ENCODE measurements at regions not wholly inside any gene's neighbourhood (a gene's known extent, or its start where the extent isn't known, plus 50 kb on each side); places are given as distances from the start of the nearest gene placed in this dataset.

DNA sequence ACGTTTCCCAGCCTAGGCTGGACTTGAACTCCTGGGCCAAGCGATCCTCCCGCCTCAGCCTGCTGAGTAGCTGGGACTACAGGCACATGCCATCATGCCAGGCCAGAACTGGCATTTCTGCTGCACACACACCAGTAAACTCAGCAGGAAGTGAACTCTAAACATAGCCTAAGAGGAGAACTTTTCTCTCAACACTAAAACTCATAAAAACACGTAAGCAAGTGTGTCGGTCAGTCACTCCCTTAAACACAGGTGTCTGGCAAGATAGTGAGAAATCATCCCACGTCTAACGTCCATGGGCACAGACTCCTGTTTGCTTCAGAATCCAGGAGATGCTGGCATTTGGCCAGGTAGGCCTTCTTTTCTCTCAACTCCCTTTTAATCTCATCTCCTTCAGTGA is 104.8 kb downstream of the RPL27A start:
- intact Hi-C loops (cut with micrococcal nuclease): no loop called here
- H3K27me3 ChIP-seq (replicated peaks in 1 of 4; ENCODE audit: control extremely low read depth in 1 of 4, control insufficient read depth in 3 of 4, insufficient read depth in 4 of 4, low read length in 3 of 4): no peaks in the 10 kb centered on the region
- no peaks in the 10 kb centered on the region for H3K36me3 ChIP-seq (replicated peaks in 1 of 2; ENCODE audit: control extremely low read depth in 1 of 2, control insufficient read depth in 1 of 2, extremely low read depth in 1 of 2, insufficient read depth in 2 of 2, low read length in 1 of 2)
- no peak overlapping the region for H3K9ac ChIP-seq (ENCODE audit: low read length)
- H2AFZ ChIP-seq (ENCODE audit: insufficient read depth, low read depth, low read length, poor library complexity, severe bottlenecking): no peak overlapping the region
- TF ChIP-seq, protein P1, sequence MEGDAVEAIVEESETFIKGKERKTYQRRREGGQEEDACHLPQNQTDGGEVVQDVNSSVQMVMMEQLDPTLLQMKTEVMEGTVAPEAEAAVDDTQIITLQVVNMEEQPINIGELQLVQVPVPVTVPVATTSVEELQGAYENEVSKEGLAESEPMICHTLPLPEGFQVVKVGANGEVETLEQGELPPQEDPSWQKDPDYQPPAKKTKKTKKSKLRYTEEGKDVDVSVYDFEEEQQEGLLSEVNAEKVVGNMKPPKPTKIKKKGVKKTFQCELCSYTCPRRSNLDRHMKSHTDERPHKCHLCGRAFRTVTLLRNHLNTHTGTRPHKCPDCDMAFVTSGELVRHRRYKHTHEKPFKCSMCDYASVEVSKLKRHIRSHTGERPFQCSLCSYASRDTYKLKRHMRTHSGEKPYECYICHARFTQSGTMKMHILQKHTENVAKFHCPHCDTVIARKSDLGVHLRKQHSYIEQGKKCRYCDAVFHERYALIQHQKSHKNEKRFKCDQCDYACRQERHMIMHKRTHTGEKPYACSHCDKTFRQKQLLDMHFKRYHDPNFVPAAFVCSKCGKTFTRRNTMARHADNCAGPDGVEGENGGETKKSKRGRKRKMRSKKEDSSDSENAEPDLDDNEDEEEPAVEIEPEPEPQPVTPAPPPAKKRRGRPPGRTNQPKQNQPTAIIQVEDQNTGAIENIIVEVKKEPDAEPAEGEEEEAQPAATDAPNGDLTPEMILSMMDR (IDR thresholded peaks at IDR 0.05): no peak
- TF ChIP-seq EZH2 (IDR thresholded peaks at IDR 0.05; ENCODE audit: borderline replicate concordance, insufficient read depth, low read depth, low read length, poor library complexity, severe bottlenecking): no peak
- CTCF ChIA-PET: no interaction called here
- H3K27ac Mint-ChIP-seq: no peak overlapping the region
- H3K4me2 ChIP-seq (replicated peaks; ENCODE audit: low read depth, low read length, poor library complexity, severe bottlenecking): no peak overlapping the region
- POLR2A ChIA-PET: no interaction called here
- no peaks in the 10 kb centered on the region for H3K9me3 ChIP-seq (ENCODE audit: control extremely low read depth in 1 of 3, control insufficient read depth in 2 of 3, insufficient read depth in 1 of 3, low read length in 2 of 3)
- H3K27ac ChIP-seq (ENCODE audit: low read length in 2 of 2): no peak overlapping the region
- no peak overlapping the region for H3K4me3 Mint-ChIP-seq
- 71% methylated on average over 7 of the region's 7 CpGs for WGBS (ENCODE audit: insufficient coverage)
- no peaks in the 10 kb centered on the region for H3K79me2 ChIP-seq (ENCODE audit: control insufficient read depth, insufficient read depth, low read length)
- ATAC-seq (ENCODE audit: low read depth): no peak
- DNase-seq: no peak
- H3K4me1 ChIP-seq (ENCODE audit: control insufficient read depth in 2 of 2, insufficient read depth in 2 of 2, low read length in 2 of 2): no peaks in the 10 kb centered on the region
- no peaks in the 10 kb centered on the region for H3K4me1 Mint-ChIP-seq
- H3K27me3 Mint-ChIP-seq: peaks cover 6% of the 10 kb centered on the region
- no peaks in the 10 kb centered on the region for H3K9me3 Mint-ChIP-seq (ENCODE audit: insufficient read depth)
- no peak overlapping the region for H3K4me3 ChIP-seq (ENCODE audit: control extremely low read depth in 1 of 5, extremely low read depth in 1 of 5, insufficient read depth in 1 of 5, low read depth in 2 of 5, low read length in 4 of 5)
- H4K20me1 ChIP-seq (ENCODE audit: control insufficient read depth, insufficient read depth, low read length, poor library complexity, severe bottlenecking): no peaks in the 10 kb centered on the region

DNA sequence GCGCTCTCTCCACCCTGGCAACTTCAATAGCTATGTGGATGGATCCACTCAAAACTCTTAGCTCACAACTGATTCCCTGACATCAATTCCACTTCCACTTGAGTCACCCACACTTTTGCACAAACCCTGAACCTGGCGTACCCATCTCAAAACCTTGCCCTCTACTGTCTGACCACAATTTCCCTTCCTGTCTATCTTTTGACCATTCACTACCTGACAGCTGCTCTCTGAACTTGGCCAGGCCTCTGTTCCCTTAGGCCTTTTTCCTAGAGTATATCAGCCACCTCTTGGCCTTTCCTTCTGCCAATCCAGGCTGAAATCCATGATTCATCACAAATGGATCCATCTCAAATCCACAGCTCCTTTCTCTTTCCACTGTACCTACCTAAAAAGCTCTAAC is 106.0 kb downstream of the RPL27A start:
- ChIA-PET POLR2A (no interaction called here), CTCF (no interaction called here)
- ATAC-seq (ENCODE audit: low read depth): no peak
- Histone ChIP-seq H3K79me2 (ENCODE audit: control insufficient read depth, insufficient read depth, low read length) (no peaks in the 10 kb centered on the region), H3K27ac (ENCODE audit: low read length in 2 of 2) (no peak overlapping the region), H3K4me3 (ENCODE audit: control extremely low read depth in 1 of 5, extremely low read depth in 1 of 5, insufficient read depth in 1 of 5, low read depth in 2 of 5, low read length in 4 of 5) (no peak overlapping the region), H3K27me3 (replicated peaks in 1 of 4; ENCODE audit: control extremely low read depth in 1 of 4, control insufficient read depth in 3 of 4, insufficient read depth in 4 of 4, low read length in 3 of 4) (no peaks in the 10 kb centered on the region), H3K9me3 (ENCODE audit: control extremely low read depth in 1 of 3, control insufficient read depth in 2 of 3, insufficient read depth in 1 of 3, low read length in 2 of 3) (no peaks in the 10 kb centered on the region), H2AFZ (ENCODE audit: insufficient read depth, low read depth, low read length, poor library complexity, severe bottlenecking) (no peak overlapping the region), H3K4me2 (replicated peaks; ENCODE audit: low read depth, low read length, poor library complexity, severe bottlenecking) (no peak overlapping the region), H3K4me1 (ENCODE audit: control insufficient read depth in 2 of 2, insufficient read depth in 2 of 2, low read length in 2 of 2) (no peaks in the 10 kb centered on the region), H3K9ac (ENCODE audit: low read length) (no peak overlapping the region), H3K36me3 (replicated peaks in 1 of 2; ENCODE audit: control extremely low read depth in 1 of 2, control insufficient read depth in 1 of 2, extremely low read depth in 1 of 2, insufficient read depth in 2 of 2, low read length in 1 of 2) (no peaks in the 10 kb centered on the region), H4K20me1 (ENCODE audit: control insufficient read depth, insufficient read depth, low read length, poor library complexity, severe bottlenecking) (no peaks in the 10 kb centered on the region)
- H3K27me3 Mint-ChIP-seq: peaks cover 4% of the 10 kb centered on the region
- intact Hi-C loops (cut with micrococcal nuclease): no loop called here
- WGBS (ENCODE audit: insufficient coverage): 84% methylated on average over 2 of the region's 2 CpGs
- no peak for DNase-seq
- no peak overlapping the region for H3K27ac Mint-ChIP-seq
- no peaks in the 10 kb centered on the region for H3K9me3 Mint-ChIP-seq (ENCODE audit: insufficient read depth)
- H3K4me1 Mint-ChIP-seq: no peaks in the 10 kb centered on the region
- TF ChIP-seq EZH2 (IDR thresholded peaks at IDR 0.05; ENCODE audit: borderline replicate concordance, insufficient read depth, low read depth, low read length, poor library complexity, severe bottlenecking): no peak
- TF ChIP-seq, protein P1 (IDR thresholded peaks at IDR 0.05): no peak
- H3K4me3 Mint-ChIP-seq: no peak overlapping the region

Measured in B cell (primary cell).